BE2C (cell line): ENCODE measurements at regions not wholly inside any gene's neighbourhood (a gene's known extent, or its start where the extent isn't known, plus 50 kb on each side); places are given as distances from the start of the nearest gene placed in this dataset.
"Not testable (repeated sequence)": the region's sequence is repeated elsewhere in the genome, so short reads cannot be mapped to it uniquely, and the experiment has no call there.

Source experiments
- DNase-seq: peaks from one replicate; pipeline ENCODE4 v3.0.0-alpha.2; 2020
- H3K27me3 ChIP-seq: fragments of 250-450 bp; sonication (Bioruptor Pico); 2 replicates; pipeline ENCODE4 v1.5.1; 2020; ENCODE audit warnings: mild to moderate bottlenecking
- H3K36me3 ChIP-seq: fragments of 250-450 bp; sonication (Bioruptor Pico); 2 replicates; pipeline ENCODE4 v1.5.1; 2020; ENCODE audit warnings: mild to moderate bottlenecking
- H3K4me1 ChIP-seq: fragments of 250-450 bp; sonication (Bioruptor Pico); 2 replicates; pipeline ENCODE4 v1.5.1; 2020
- H3K4me3 ChIP-seq: 2 replicates; pipeline ENCODE4 v1.5.1; 2011; ENCODE audit warnings: low read depth, low read length
- H3K9me3 ChIP-seq: fragments of 250-450 bp; sonication (Bioruptor Pico); 2 replicates; pipeline ENCODE4 v1.5.1; 2020
- TF ChIP-seq, protein P1 (sequence below): IDR thresholded peaks from 2 replicates; pipeline ENCODE4 v1.5.1; 2012; ENCODE audit warnings: mild to moderate bottlenecking, low read depth, low read length

DNA sequence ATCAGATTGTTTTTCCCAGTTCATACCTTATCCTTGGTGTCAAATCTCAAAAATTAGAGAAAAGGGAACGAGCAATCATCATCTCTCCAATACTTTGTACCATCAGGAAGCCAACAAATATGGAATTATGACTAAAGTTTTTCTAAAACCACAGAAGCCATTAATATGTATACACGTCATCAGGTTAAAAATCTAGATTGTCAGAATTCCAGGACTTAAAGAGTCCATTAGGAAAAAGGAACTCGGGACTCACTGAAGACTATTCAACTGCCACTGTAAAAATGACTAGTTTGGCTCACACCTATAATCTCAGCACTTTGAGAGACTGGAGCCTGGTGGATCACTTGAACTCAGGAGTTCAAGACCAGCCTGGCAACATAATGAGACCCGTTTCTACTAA, 344.4 kb upstream of the LRRC4C start:
- Histone ChIP-seq H3K27me3 (no peaks in the 10 kb centered on the region), H3K4me3 (no peak overlapping the region), H3K9me3 (no peaks in the 10 kb centered on the region), H3K36me3 (no peaks in the 10 kb centered on the region), H3K4me1 (no peaks in the 10 kb centered on the region)
- no peak for DNase-seq
- TF ChIP-seq, protein P1, sequence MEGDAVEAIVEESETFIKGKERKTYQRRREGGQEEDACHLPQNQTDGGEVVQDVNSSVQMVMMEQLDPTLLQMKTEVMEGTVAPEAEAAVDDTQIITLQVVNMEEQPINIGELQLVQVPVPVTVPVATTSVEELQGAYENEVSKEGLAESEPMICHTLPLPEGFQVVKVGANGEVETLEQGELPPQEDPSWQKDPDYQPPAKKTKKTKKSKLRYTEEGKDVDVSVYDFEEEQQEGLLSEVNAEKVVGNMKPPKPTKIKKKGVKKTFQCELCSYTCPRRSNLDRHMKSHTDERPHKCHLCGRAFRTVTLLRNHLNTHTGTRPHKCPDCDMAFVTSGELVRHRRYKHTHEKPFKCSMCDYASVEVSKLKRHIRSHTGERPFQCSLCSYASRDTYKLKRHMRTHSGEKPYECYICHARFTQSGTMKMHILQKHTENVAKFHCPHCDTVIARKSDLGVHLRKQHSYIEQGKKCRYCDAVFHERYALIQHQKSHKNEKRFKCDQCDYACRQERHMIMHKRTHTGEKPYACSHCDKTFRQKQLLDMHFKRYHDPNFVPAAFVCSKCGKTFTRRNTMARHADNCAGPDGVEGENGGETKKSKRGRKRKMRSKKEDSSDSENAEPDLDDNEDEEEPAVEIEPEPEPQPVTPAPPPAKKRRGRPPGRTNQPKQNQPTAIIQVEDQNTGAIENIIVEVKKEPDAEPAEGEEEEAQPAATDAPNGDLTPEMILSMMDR, result no peak

DNA sequence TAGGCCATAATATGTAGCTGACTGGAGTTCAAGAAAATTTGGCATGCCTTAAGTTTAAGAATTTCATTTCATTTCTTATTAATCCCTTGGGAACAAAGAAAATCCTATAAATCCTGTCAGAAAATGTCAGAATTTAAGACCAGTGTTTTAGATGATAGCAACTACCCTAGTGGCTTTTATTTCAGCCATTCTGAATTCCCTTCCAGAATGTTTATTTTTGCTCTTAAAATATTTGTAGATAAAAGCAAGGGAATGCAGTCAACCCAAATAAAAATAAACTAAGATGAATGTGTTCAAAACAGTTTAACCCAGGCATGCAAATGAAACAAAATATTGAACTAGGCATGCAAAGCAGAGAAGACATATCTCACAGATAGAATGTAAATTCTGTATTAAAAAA, 356.9 kb upstream of the LRRC4C start:
- H3K36me3 ChIP-seq, result no peaks in the 10 kb centered on the region
- H3K9me3 ChIP-seq, result no peaks in the 10 kb centered on the region
- H3K4me3 ChIP-seq, result no peak overlapping the region
- TF ChIP-seq, protein P1, result no peak
- DNase-seq, result no peak
- no peaks in the 10 kb centered on the region for H3K27me3 ChIP-seq
- H3K4me1 ChIP-seq, result no peaks in the 10 kb centered on the region

DNA sequence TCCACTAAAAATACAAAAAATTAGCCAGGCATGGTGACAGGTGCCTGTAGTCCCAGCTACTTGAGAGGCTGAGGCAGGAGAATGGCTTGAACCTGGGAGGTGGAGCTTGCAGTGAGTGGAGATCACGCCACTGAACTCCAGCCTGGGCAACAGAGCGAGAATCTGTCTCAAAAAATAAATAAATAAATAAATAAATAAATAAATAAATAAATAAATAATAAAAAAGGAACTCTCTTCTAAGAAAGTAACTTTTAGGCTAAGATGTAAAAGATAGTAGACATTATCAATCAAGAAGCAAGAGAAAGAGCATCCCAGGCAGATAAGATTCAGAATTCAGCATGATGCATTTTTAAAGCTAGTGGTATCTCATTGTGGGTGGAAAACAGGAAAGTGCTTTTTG, 364.8 kb upstream of the LRRC4C start:
- H3K9me3 ChIP-seq, H3K36me3 ChIP-seq, DNase-seq, H3K4me3 ChIP-seq, H3K27me3 ChIP-seq, H3K4me1 ChIP-seq: not testable (repeated sequence)

DNA sequence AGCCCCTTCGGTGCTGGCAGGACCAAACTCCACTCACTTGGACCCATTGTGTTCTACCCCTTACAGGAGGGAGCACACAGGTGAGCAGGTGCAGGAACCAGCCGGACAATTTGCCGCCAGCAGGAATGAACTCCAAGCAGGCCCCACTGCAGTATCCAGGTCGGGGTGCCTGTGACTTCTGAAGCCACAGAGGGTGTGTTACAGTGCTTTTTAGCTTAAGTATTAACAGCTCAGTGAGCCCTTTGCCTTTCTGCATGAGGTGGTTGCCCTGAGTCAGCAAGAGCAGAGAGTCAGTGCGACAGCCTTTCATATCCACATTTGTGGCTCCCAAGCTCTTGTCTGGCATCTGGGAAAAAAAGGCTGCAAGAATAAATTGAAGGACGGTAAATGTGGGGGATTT, 366.6 kb upstream of the LRRC4C start:
- Histone ChIP-seq H3K9me3 (no peaks in the 10 kb centered on the region), H3K4me3 (no peak overlapping the region), H3K27me3 (no peaks in the 10 kb centered on the region), H3K4me1 (no peaks in the 10 kb centered on the region), H3K36me3 (no peaks in the 10 kb centered on the region)
- no peak for DNase-seq
- TF ChIP-seq, protein P1, result no peak

DNA sequence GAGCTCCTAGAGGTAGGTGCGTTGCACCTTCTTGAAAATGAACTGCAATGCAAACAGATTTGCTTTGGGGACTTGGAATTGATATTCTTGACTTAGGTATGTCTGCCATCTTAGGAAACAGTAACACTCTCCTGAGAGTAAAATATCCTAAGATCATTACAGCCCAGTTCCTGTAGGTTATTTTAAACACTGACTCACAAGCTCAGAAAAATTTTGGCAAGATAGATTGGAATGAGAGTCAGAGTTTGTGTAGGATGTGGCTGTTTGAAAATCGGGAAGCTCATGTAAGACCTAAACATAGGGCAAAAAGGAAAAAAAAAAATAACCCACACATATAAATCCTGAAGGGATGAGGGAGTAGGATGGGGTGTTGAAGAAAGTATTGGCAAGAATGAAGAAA, 377.0 kb upstream of the LRRC4C start:
- no peak overlapping the region for H3K4me3 ChIP-seq
- H3K36me3 ChIP-seq, result no peaks in the 10 kb centered on the region
- no peaks in the 10 kb centered on the region for H3K4me1 ChIP-seq
- no peaks in the 10 kb centered on the region for H3K27me3 ChIP-seq
- TF ChIP-seq, protein P1, result no peak
- no peaks in the 10 kb centered on the region for H3K9me3 ChIP-seq
- no peak for DNase-seq

DNA sequence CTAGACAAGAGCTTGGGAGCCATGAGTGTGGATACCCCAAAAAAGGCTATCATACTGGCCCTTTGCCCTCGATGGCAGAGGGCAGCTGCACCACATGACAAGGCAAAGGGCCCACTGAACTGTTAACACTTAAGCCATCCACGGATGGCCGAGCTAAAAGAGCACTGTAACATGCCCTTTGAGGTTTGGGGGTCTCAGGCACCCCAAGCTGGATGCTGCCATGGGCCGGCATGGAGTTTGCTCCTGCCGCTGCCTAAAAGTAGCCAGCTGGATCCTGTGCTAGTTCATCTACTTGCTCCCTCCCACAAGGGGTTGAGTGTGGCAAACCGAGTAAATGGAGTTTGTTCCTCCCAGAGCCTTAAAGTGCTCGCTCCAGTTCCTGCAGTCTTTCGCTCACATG, 383.2 kb upstream of the LRRC4C start:
- H3K36me3 ChIP-seq, result no peaks in the 10 kb centered on the region

More for the DNA sequence above, 383.2 kb upstream of the LRRC4C start:
- no peaks in the 10 kb centered on the region for H3K27me3 ChIP-seq
- no peak overlapping the region for H3K4me3 ChIP-seq
- no peaks in the 10 kb centered on the region for H3K4me1 ChIP-seq
- DNase-seq, result no peak
- TF ChIP-seq, protein P1, result no peak
- H3K9me3 ChIP-seq, result no peaks in the 10 kb centered on the region
